ENCODE measurements at regions not wholly inside any gene's neighbourhood (a gene's known extent, or its start where the extent isn't known, plus 50 kb on each side); places are given as distances from the start of the nearest gene placed in this dataset.
"Not testable (repeated sequence)": the region's sequence is repeated elsewhere in the genome, so short reads cannot be mapped to it uniquely, and the experiment has no call there.

DNA sequence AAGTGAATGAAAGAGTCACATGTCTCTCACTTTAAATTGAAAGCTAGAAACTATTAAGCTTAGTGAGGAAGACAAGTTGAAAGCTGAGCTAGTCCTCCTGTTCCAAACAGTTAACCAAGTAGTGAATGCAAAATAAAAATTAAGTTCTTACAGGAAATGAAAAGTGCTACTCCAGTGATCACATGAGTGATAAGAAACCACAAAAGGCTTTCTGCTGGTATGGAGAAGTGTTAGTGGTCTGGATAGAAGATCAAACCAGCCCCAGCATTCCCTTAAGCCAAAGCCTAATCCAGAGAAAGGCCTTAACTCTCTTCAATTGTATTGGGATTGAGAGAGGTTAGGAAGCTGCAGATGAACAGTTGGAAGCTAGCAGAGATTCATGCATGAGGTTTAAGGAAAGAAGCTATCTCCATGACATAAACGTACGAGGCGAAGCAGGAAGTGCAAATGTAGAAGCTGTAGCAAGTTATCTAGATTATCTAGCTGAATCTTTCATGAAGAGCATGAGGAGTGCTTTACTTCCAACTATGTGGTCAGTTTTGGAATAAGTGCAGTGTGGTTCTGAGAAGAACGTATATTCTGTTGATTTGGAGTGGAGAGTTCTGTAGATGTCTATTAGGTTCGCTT, 261.6 kb downstream of the MDFIC start:
- DNase-seq: no peak

DNA sequence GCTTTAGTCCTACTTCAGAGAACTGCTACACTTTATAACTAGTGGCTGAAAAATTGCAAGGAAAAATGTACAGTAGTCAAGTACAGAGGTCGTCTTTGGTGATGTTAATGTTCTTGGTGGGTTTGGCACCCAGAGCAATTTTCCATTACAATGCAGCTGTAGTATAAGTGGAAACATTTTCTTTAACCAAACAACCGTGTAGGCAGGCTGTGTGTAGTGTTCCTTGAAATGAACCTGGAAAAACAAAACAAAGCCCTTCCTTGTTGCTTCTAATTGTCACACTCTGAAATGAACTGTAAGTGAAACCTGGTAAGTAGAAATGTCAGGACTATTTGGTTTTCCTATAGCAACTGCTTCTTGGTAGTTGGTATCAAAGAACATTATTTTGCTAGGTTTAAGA, 256.9 kb downstream of the MDFIC start:
- no peak for DNase-seq

DNA sequence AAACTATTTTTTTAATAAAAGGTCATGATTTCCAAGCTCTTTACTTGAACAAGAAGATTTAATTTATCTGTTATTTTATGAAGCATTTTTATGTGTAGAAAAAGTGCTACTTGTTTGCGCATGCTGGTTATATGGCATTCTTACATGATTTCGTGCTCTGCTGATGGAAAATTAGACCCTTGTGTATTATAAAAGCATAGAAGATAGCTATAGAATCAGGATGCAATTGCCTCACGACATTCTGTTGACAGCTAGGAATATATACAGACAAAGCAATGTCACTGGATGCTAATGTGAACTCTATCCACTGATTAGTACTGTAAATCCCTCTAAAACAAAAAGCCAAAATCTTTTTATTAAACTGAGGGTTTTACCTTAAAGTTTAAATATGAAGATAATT, 255.9 kb downstream of the MDFIC start:
- no peak for DNase-seq

DNA sequence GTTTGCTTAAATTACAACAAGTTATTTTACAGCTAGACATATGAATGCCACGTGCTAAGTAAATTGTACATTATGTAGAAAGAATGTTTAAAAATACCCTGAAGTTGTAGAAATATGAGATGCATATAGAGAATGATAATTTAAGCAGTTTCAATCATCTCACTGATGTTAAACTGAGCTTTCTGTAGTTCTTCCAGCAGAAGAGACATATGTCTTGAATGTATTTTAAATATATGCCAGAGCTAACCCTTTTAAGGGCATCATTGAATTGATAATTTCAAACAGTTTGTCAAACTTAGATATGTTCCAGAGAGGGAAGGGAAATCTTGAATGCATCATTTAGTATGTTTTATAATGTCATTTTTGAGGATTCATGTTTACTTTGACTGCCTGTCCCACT, 255.2 kb downstream of the MDFIC start:
- no peak for DNase-seq

DNA sequence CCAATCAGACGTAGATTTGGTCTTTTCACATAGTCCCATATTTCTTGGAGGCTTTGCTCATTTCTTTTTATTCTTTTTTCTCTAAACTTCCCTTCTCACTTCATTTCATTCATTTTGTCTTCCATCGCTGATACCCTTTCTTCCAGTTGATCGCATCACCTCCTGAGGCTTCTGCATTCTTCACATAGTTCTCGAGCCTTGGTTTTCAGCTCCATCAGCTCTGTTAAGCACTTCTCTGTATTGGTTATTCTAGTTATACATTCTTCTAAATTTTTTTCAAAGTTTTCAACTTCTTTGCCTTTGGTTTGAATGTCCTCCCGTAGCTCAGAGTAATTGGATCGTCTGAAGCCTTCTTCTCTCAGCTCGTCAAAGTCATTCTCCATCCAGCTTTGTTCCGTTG, 250.5 kb downstream of the MDFIC start:
- not testable (repeated sequence) for DNase-seq

DNA sequence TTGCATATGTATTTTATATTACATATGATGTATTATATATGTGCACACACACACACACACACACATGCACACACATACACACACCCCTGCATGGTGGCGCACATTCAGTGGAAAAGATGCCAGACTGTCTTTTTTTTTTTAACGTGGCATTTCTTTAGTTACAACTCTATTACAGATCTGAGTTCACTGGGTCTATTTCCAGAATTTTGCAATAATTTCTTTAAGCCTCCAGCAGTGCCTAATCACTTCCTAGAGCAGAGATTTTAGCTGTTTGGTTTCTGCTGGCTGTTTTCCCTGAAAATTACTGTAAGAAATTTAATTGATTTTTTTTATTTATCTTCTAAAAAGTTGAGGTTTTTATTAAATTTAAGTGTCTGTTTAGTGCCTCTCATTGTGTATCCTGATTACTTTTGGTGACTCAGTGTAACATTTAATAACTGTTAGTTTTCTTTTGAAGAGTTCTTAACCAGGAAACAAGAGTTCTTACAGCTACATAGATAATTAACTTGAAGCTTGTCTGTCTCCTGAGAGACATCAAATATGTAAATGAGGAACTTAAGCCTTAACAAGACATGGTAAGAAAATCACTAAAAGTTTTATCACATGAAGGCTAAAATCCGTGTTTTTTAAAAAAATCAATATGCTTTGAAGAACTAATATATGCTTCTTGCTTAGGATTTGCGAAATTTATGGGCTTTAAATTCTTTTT, 232.0 kb downstream of the MDFIC start:
- DNase-seq: no peak

DNA sequence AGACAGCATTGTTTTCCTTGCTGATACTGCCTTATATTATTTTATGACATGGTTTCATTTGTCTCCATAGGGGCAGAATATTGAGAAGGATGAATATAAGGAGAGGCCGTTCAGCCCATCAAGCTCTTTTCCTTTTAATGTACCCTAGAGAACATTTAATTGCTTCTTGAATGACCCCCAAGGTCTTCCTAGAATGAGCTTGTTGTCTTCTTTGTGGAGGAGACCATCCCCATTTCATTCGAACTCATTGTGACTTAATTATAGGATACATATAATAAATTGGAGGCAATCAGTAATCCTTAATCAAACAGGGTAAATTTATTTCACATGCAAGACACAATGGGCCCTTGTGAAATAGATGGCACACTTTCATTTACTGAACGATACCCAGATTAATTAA, 231.3 kb downstream of the MDFIC start:
- DNase-seq: peak; percentile 17

DNA sequence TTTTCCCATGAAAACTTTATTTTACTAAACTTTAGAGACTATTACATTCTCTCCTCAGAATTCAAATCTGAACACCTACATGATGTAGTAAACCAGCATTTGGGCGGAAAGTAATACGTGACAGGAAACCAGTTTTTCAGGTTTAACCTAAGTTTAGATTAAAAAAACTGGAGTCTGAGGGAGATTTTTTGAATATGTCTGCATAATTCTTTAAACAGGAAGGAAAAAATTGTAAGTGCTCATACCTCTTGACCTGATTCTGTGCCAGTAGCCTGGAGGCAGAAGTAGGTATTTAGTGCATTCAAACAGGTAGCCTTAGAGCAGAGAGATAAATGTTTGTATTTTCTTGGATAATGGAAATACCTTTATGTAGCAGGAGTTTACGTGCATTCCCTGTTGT, 224.3 kb downstream of the MDFIC start:
- DNase-seq: no peak

DNA sequence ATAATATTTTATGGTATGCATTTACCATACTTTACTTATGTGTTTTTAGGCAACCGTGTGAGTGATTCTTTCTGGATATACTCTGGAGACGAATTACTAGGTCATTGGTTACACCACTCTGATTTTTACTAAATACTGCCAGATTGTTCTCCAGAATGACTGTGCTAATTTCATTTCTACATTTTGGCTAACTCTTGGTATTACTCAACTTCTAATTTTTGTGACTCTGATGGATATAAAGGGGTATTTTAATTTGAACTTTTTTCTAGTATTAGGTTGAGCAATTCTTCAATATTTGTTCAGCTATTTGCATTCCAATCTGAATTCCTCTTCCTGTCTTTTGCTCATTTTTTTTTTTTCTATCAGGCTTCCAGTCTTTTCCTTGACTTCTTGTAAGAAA, 223.6 kb downstream of the MDFIC start:
- no peak for DNase-seq

DNA sequence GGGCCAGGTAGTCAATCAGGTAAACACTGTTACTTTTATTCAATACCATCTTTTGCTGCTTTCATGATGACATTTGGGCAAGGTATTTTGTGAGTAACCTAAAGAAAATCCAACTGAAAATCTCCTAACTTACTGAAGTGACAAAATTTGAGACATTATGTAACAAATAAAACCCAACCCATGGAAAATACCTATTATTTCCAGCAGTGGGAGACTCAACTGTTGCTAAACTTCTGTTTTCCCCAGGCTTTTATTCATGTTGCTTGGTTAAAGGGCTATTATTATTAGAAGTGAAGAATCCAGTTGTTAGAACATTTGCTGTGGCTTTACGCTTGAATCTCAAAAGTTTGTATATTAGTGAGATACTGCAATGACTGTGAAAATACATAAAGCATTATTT, 215.9 kb downstream of the MDFIC start:
- DNase-seq: no peak

DNA sequence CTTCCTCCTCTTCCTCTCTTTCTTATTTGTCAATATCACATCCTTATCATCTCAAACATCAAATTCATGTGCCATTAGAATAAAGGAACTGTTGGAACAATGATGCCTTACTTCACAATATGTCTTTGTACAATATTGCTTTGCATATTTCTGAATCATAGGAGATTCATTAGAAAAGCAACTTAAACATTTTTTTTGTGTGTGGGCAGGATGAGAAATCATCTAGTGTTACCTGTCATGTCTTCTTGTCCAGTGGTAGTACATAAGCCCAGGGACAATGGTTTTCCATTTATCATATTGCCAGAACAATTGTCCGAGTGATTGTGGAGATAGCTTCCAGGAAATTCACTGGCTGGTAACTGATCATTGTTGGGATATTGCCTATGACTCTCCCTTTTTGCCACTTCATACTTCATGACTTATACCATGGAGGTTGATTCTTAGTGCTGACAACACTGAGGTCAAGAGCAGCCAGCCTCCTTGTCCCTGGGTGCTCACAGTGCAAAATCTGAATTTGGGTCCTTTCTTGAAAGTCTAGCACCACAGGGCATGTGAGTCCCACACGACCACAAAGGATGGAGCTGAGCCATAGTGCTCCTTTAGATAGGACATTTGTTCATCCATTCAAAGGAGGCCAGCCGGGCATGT, 215.0 kb downstream of the MDFIC start:
- no peak for DNase-seq

DNA sequence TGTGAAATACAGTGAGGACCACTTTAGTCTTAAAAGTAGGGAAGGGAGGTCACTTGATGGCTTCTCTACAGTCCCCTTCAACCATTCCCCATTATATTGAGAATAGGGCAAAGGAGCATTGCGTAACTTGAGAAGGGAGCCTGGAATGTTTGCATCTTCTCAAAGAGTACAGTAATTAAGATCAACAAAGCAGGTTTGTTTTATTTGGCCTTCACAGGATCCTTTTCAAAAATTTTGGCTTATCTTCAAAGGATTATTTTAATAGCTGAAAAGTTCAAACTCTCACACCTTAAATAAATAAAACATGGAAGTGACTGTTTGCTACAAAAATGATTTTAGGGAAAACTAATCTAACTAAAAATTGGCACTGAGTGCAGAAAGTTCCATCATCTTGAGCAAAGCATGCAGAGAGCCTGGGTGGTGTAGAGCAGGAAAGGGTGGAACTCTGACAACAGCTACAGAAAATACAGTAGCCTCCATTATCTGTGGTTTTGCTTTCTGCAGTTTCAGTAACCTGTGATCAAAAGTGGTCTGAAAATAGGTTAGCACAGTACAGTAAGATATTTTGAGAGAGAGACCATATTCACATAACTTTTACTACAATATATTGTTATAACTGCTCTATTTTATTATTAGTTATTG, 214.0 kb downstream of the MDFIC start:
- DNase-seq: peak; percentile 50

DNA sequence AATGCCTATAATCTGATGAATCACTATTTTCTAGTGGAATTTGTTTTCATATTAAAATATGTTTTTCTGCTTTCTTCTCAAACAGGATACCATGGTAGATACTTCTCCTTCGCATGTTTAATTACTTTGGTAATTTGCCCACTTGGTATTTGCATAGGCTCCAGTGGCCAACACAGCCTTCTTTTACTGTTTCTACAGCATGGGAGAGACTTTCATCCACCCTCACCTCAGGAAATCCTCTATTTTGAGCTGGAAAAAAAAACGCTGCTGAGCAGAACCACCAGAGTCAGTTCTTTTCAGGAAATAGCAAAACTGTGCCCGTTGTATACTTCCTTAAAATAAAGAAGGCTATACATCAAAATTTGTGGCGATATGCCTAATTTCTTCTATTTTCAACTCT, 213.3 kb downstream of the MDFIC start:
- no peak for DNase-seq

DNA sequence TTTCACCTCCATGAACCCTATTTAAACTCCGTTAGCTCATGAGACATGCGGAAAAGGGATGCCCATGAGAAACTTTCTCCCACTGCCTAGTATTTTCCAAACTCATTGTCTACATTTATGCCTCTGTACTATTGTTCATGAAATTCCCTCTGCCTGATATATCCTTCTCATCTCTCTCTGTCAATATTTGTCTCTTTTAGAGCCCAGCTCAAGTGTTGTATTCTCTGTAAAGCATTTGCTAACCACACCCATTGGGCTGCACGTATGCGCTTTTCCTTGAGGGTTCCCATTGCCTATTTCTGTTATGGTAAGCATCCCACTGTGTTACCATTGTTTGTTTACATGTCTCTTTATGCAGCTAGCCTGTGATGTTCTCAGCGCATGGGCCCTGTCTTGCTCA, 211.4 kb downstream of the MDFIC start:
- no peak for DNase-seq

DNA sequence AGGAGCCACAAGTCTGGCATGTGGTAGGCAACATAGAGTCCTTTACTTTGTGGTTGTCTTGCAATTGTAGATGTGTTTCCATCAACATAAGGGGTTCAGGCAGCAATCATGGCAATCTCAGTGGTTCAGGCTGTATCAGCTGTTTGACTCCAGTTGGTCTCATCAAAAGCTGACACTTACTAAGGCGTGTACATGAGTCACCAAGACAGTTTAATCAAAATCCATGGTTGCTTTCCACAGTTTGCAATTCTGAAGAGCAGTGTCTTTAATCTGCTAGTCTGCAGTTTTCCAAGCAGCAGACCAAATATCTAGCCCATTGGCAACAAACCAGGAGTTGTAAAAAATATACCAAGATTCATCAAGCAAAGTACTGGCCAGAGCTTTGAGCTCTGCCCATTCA, 210.2 kb downstream of the MDFIC start:
- no peak for DNase-seq

DNA sequence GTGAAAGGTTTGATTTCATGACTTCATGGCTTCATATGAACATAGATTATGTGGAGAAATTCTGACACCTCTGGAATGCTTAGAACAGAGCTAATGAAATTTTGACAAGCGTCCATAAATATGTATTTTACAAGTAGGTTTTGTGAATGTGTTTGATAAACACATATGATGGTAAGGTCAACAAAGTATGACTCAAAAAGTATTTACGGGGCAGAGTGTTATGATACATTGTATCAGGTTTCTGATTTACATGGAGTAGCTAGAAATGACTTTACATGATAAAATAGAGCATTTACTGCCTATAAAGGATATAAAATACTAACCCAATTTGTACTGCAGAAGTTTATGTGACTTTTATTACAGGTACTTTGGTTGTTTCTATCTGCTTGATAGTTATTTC, 206.3 kb downstream of the MDFIC start:
- DNase-seq: no peak

DNA sequence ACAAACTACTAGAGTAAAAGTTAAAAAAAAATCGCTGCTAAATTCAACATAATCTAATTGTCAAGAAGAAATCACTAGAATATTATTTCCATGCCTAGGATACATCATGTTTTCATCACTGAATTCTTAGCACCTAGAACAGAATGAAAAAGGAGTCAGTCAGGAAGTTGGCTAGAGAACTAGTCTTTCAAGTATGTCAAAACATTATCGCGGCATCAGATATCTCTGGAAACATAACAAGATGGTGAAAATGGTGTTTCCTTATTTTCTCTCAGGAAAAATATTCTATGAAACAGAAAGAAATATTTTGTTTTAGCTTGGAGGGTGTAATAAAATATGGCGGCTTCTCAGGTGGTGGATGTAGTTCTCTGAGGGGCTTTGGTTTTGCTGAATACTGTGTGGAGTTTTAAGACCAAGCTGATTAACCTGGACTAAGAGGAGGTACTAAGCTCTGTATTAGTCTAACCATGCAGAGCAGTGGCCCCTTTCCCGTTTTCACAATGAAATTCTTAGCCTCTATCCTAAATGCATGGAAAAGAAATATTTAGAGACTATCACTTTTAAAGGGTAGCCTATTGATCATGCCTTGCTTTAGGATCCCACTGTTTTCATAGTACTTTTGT, 205.6 kb downstream of the MDFIC start:
- DNase-seq: no peak

DNA sequence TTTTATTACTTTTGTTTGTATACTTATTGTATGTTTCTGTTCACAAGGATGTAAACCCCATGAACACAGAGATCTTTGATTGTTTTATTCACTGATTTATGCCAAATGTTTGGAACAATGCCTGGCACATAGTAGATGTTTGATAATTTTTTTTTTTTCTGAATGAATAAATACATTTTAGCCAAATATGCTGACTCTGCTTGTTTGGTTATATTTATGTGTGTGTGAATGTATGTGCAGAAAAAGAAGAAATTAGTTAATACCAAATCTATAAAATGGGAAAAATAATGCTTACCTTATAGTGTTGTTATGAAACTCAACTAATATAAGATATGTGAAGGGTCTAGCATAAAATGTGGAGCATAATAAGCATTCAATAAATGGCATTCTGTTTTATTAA, 203.9 kb downstream of the MDFIC start:
- DNase-seq: no peak

DNA sequence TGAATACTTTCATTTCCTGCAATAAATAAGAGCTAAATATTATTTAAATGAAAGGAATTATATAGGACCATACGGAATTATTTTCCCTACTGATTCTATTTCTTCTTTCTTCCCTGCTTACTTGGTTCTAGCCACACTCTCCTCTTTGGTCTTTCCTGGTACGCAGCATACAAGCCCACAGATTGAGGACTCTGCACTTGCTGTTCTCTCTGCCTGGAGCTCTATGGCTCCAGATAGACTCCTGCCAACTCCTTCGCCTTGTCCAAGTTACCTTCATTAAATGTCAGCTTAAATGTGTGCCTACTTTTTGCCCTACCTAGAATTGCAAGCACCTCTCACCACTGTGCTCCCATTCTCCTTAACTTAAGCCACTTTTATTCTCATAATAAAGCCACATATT, 203.4 kb downstream of the MDFIC start:
- DNase-seq: no peak

DNA sequence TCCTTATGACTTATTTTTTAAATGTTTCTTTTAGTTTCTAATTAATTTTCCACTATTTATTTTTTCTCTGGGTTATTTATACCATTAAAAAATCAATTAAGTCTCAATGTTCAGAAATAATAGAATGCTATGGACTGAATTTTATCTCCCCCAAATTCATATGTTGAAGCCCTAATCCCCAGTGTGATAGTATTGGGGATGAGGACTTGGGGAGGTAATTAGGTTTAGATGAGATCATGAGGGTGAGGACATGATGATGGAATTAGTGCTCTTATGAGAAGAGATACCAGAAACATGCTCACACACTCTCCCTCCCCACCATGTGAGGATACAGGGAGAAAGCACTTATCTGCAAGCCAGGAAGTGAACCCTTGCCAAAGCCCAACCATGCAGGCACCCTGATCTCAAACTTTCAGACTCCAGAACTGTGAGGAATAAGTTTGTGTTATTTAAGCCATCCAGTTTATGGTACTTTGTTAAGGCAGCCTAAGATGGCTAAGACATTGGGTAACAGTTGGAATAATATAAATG, 202.6 kb downstream of the MDFIC start:
- DNase-seq: no peak

DNA sequence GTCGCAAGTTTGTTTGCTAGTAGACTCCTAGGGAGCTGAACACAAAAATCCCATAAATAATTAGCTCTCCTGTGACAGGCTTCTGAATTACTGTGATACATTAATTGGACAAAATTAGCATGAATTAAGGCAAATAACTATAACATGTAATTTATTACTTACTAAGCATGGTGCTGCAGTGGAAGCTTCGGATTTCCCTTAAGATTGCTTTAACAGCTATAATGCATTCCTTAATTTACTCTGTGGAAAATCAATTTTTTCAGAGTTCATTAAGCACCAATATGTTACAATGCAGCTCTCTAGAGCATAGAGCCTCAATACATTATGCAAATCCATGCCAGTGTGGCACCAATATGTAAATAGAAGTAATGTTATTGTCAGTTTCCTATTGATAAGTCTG, 201.5 kb downstream of the MDFIC start:
- no peak for DNase-seq

DNA sequence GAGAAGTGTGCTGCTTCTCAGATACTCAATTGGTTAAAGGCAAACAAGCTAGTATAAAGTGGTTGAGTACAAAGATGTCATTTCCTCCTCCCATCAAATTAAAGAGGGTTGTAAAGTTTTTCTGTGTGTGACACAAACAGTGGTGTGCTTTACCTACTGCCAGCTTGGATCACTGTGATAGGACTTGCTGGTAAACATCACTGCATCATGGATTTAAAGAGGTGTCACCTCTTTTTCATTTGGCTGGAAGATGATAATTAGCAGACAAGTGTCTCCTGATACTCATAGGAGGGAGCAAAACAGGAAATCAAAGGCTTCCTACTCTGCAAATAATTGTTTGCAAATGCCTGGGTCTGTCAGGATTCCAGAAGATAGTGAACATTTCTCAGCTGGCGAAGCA, 200.5 kb downstream of the MDFIC start:
- no peak for DNase-seq

DNA sequence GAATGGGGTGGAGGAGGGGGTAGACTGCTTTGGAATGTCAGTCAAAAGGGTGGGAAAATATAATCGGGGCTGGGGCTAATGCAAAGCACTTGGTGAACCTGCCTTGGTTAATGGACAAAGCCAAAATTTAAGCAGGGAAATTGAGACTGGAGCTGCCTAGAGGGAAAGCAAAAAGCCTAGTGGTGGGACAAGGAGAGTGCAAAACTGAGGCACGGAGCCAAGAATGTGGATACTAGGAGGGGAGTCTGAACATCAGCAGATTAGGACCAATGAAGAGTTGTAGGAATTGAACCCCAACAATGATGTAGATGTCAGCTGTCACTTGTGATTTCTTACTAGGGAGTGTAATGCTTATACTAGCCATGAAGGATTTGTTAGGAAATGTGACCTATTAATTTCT, 195.9 kb downstream of the MDFIC start:
- no peak for DNase-seq

Measured in NCI-H1105 treated with DMSO at 0.1 percent for 48 hours (cell line).